ENCODE measurements at regions not wholly inside any gene's neighbourhood (a gene's known extent, or its start where the extent isn't known, plus 50 kb on each side); places are given as distances from the start of the nearest gene placed in this dataset.

- no peak overlapping the region for H3K9ac ChIP-seq (ENCODE audit: low read depth, low read length)
- ATAC-seq (ENCODE audit: insufficient read depth, low read depth) (no peak), DNase-seq (no peak)
- TF ChIP-seq EZH2 (IDR thresholded peaks at IDR 0.05; ENCODE audit: borderline replicate concordance, low read depth, low read length, severe bottlenecking) = no peak
- no peak for TF ChIP-seq CTCF (IDR thresholded peaks at IDR 0.05; ENCODE audit: borderline replicate concordance, extremely low read depth, low read length, poor library complexity, severe bottlenecking)
- H4K20me1 ChIP-seq (ENCODE audit: insufficient read depth, low read length) = no peaks in the 10 kb centered on the region
- no peaks in the 10 kb centered on the region for H3K36me3 ChIP-seq (ENCODE audit: insufficient read depth, low read length)
- H3K27ac ChIP-seq (ENCODE audit: low read length) = no peak overlapping the region
- no peak overlapping the region for H3K4me2 ChIP-seq (ENCODE audit: insufficient read depth, low read length)
- no peaks in the 10 kb centered on the region for H3K79me2 ChIP-seq (ENCODE audit: insufficient read depth, low read length)
- H2AFZ ChIP-seq (ENCODE audit: low read depth, low read length) = no peak overlapping the region
- H3K27me3 ChIP-seq (ENCODE audit: insufficient read depth, low read length, poor library complexity) = no peaks in the 10 kb centered on the region
- H3K4me3 ChIP-seq (ENCODE audit: low read depth in 1 of 2, low read length in 2 of 2) = no peak overlapping the region
- no peaks in the 10 kb centered on the region for H3K4me1 ChIP-seq (ENCODE audit: insufficient read depth, low read length)
- no peaks in the 10 kb centered on the region for H3K9me3 ChIP-seq (ENCODE audit: insufficient read depth, low read length, severe bottlenecking)
These were observed 731.4 kb downstream of the GALC start for GRCh38 chr14:87261621-87262020.

GRCh38 chr14:87260460-87260859 is 732.5 kb downstream of the GALC start:
- no peaks in the 10 kb centered on the region for H3K27me3 ChIP-seq (ENCODE audit: insufficient read depth, low read length, poor library complexity)
- no peak overlapping the region for H3K27ac ChIP-seq (ENCODE audit: low read length)
- no peak overlapping the region for H3K4me3 ChIP-seq (ENCODE audit: low read depth in 1 of 2, low read length in 2 of 2)
- H3K9ac ChIP-seq (ENCODE audit: low read depth, low read length) = no peak overlapping the region
- H2AFZ ChIP-seq (ENCODE audit: low read depth, low read length) = no peak overlapping the region
- H3K36me3 ChIP-seq (ENCODE audit: insufficient read depth, low read length) = no peaks in the 10 kb centered on the region
- H3K79me2 ChIP-seq (ENCODE audit: insufficient read depth, low read length) = no peaks in the 10 kb centered on the region
- no peaks in the 10 kb centered on the region for H4K20me1 ChIP-seq (ENCODE audit: insufficient read depth, low read length)
- no peaks in the 10 kb centered on the region for H3K9me3 ChIP-seq (ENCODE audit: insufficient read depth, low read length, severe bottlenecking)
- no peak for ATAC-seq (ENCODE audit: insufficient read depth, low read depth)
- no peaks in the 10 kb centered on the region for H3K4me1 ChIP-seq (ENCODE audit: insufficient read depth, low read length)
- TF ChIP-seq EZH2 (IDR thresholded peaks at IDR 0.05; ENCODE audit: borderline replicate concordance, low read depth, low read length, severe bottlenecking) (no peak), CTCF (IDR thresholded peaks at IDR 0.05; ENCODE audit: borderline replicate concordance, extremely low read depth, low read length, poor library complexity, severe bottlenecking) (no peak)
- no peak for DNase-seq
- H3K4me2 ChIP-seq (ENCODE audit: insufficient read depth, low read length) = no peak overlapping the region

GRCh38 chr14:87257421-87257820 is 735.6 kb downstream of the GALC start:
- ATAC-seq (ENCODE audit: insufficient read depth, low read depth) (no peak), DNase-seq (no peak)
- Histone ChIP-seq H3K9ac (ENCODE audit: low read depth, low read length) (no peak overlapping the region), H3K79me2 (ENCODE audit: insufficient read depth, low read length) (no peaks in the 10 kb centered on the region), H4K20me1 (ENCODE audit: insufficient read depth, low read length) (no peaks in the 10 kb centered on the region), H3K4me2 (ENCODE audit: insufficient read depth, low read length) (no peak overlapping the region), H3K27me3 (ENCODE audit: insufficient read depth, low read length, poor library complexity) (no peaks in the 10 kb centered on the region), H3K36me3 (ENCODE audit: insufficient read depth, low read length) (no peaks in the 10 kb centered on the region), H3K4me3 (ENCODE audit: low read depth in 1 of 2, low read length in 2 of 2) (no peak overlapping the region), H2AFZ (ENCODE audit: low read depth, low read length) (no peak overlapping the region), H3K4me1 (ENCODE audit: insufficient read depth, low read length) (no peaks in the 10 kb centered on the region), H3K27ac (ENCODE audit: low read length) (no peak overlapping the region), H3K9me3 (ENCODE audit: insufficient read depth, low read length, severe bottlenecking) (no peaks in the 10 kb centered on the region)
- no peak for TF ChIP-seq EZH2 (IDR thresholded peaks at IDR 0.05; ENCODE audit: borderline replicate concordance, low read depth, low read length, severe bottlenecking)
- TF ChIP-seq CTCF (IDR thresholded peaks at IDR 0.05; ENCODE audit: borderline replicate concordance, extremely low read depth, low read length, poor library complexity, severe bottlenecking) = no peak

GRCh38 chr14:87255058-87255457 is 737.9 kb downstream of the GALC start:
- Histone ChIP-seq H3K27me3 (ENCODE audit: insufficient read depth, low read length, poor library complexity) (no peaks in the 10 kb centered on the region), H2AFZ (ENCODE audit: low read depth, low read length) (no peak overlapping the region), H3K36me3 (ENCODE audit: insufficient read depth, low read length) (no peaks in the 10 kb centered on the region), H3K9me3 (ENCODE audit: insufficient read depth, low read length, severe bottlenecking) (no peaks in the 10 kb centered on the region), H3K27ac (ENCODE audit: low read length) (no peak overlapping the region), H3K4me2 (ENCODE audit: insufficient read depth, low read length) (no peak overlapping the region), H3K4me1 (ENCODE audit: insufficient read depth, low read length) (no peaks in the 10 kb centered on the region), H3K79me2 (ENCODE audit: insufficient read depth, low read length) (no peaks in the 10 kb centered on the region), H3K4me3 (ENCODE audit: low read depth in 1 of 2, low read length in 2 of 2) (no peak overlapping the region), H4K20me1 (ENCODE audit: insufficient read depth, low read length) (no peaks in the 10 kb centered on the region), H3K9ac (ENCODE audit: low read depth, low read length) (no peak overlapping the region)
- ATAC-seq (ENCODE audit: insufficient read depth, low read depth) = no peak
- no peak for DNase-seq
- TF ChIP-seq EZH2 (IDR thresholded peaks at IDR 0.05; ENCODE audit: borderline replicate concordance, low read depth, low read length, severe bottlenecking) (no peak), CTCF (IDR thresholded peaks at IDR 0.05; ENCODE audit: borderline replicate concordance, extremely low read depth, low read length, poor library complexity, severe bottlenecking) (no peak)
